ENCODE measurements at regions not wholly inside any gene's neighbourhood (a gene's known extent, or its start where the extent isn't known, plus 50 kb on each side); places are given as distances from the start of the nearest gene placed in this dataset.
"Not testable (repeated sequence)": the region's sequence is repeated elsewhere in the genome, so short reads cannot be mapped to it uniquely, and the experiment has no call there.

GRCh38 chr4:178202422-178202821, 760.2 kb upstream of the AGA start:
- Histone ChIP-seq H3K9ac (ENCODE audit: low read depth in 1 of 3, low read length in 3 of 3) (no peak overlapping the region), H3K4me1 (ENCODE audit: control insufficient read depth in 3 of 3, insufficient read depth in 3 of 3, low read length in 3 of 3) (no peaks in the 10 kb centered on the region), H3K4me3 (ENCODE audit: low read length in 3 of 3) (no peak overlapping the region), H3K27ac (ENCODE audit: low read depth, low read length) (no peak overlapping the region), H3K36me3 (ENCODE audit: control insufficient read depth in 3 of 3, insufficient read depth in 3 of 3, low read length in 3 of 3) (no peaks in the 10 kb centered on the region), H3K9me3 (ENCODE audit: control insufficient read depth in 3 of 3, low read length in 3 of 3) (peaks cover 0 to 2% (median 0%) of the 10 kb centered on the region in 3 donors), H3K27me3 (ENCODE audit: control insufficient read depth in 3 of 3, insufficient read depth in 3 of 3, low read length in 3 of 3) (no peaks in the 10 kb centered on the region)

- H3K27me3 ChIP-seq (ENCODE audit: control insufficient read depth in 3 of 3, insufficient read depth in 3 of 3, low read length in 3 of 3) = no peaks in the 10 kb centered on the region
- no peak overlapping the region for H3K9ac ChIP-seq (ENCODE audit: low read depth in 1 of 3, low read length in 3 of 3)
- no peak overlapping the region for H3K4me3 ChIP-seq (ENCODE audit: low read length in 3 of 3)
- no peaks in the 10 kb centered on the region for H3K4me1 ChIP-seq (ENCODE audit: control insufficient read depth in 3 of 3, insufficient read depth in 3 of 3, low read length in 3 of 3)
- H3K36me3 ChIP-seq (ENCODE audit: control insufficient read depth in 3 of 3, insufficient read depth in 3 of 3, low read length in 3 of 3) = no peaks in the 10 kb centered on the region
- H3K27ac ChIP-seq (ENCODE audit: low read depth, low read length) = no peak overlapping the region
- H3K9me3 ChIP-seq (ENCODE audit: control insufficient read depth in 3 of 3, low read length in 3 of 3) = peaks cover 0 to 2% (median 0%) of the 10 kb centered on the region in 3 donors
Observed at GRCh38 chr4:178205826-178206225, 763.6 kb upstream of the AGA start.

GRCh38 chr4:178215309-178215708, 773.1 kb upstream of the AGA start:
- no peaks in the 10 kb centered on the region for H3K27me3 ChIP-seq (ENCODE audit: control insufficient read depth in 3 of 3, insufficient read depth in 3 of 3, low read length in 3 of 3)
- H3K9ac ChIP-seq (ENCODE audit: low read depth in 1 of 3, low read length in 3 of 3) = no peak overlapping the region
- no peaks in the 10 kb centered on the region for H3K9me3 ChIP-seq (ENCODE audit: control insufficient read depth in 3 of 3, low read length in 3 of 3)
- H3K27ac ChIP-seq (ENCODE audit: low read depth, low read length) = no peak overlapping the region
- H3K36me3 ChIP-seq (ENCODE audit: control insufficient read depth in 3 of 3, insufficient read depth in 3 of 3, low read length in 3 of 3) = no peaks in the 10 kb centered on the region
- no peak overlapping the region for H3K4me3 ChIP-seq (ENCODE audit: low read length in 3 of 3)
- no peaks in the 10 kb centered on the region for H3K4me1 ChIP-seq (ENCODE audit: control insufficient read depth in 3 of 3, insufficient read depth in 3 of 3, low read length in 3 of 3)

- Histone ChIP-seq H3K36me3 (ENCODE audit: control insufficient read depth in 3 of 3, insufficient read depth in 3 of 3, low read length in 3 of 3) (no peaks in the 10 kb centered on the region), H3K4me3 (ENCODE audit: low read length in 3 of 3) (no peak overlapping the region), H3K9me3 (ENCODE audit: control insufficient read depth in 3 of 3, low read length in 3 of 3) (no peaks in the 10 kb centered on the region), H3K4me1 (ENCODE audit: control insufficient read depth in 3 of 3, insufficient read depth in 3 of 3, low read length in 3 of 3) (no peaks in the 10 kb centered on the region), H3K27ac (ENCODE audit: low read depth, low read length) (no peak overlapping the region), H3K9ac (ENCODE audit: low read depth in 1 of 3, low read length in 3 of 3) (no peak overlapping the region), H3K27me3 (ENCODE audit: control insufficient read depth in 3 of 3, insufficient read depth in 3 of 3, low read length in 3 of 3) (no peaks in the 10 kb centered on the region)
Observed at GRCh38 chr4:178215763-178216162, 773.5 kb upstream of the AGA start.

- not testable (repeated sequence) for H3K4me1 ChIP-seq (ENCODE audit: control insufficient read depth in 3 of 3, insufficient read depth in 3 of 3, low read length in 3 of 3); H3K4me3 ChIP-seq (ENCODE audit: low read length in 3 of 3); H3K27me3 ChIP-seq (ENCODE audit: control insufficient read depth in 3 of 3, insufficient read depth in 3 of 3, low read length in 3 of 3); H3K27ac ChIP-seq (ENCODE audit: low read depth, low read length); H3K9ac ChIP-seq (ENCODE audit: low read depth in 1 of 3, low read length in 3 of 3); H3K36me3 ChIP-seq (ENCODE audit: control insufficient read depth in 3 of 3, insufficient read depth in 3 of 3, low read length in 3 of 3); H3K9me3 ChIP-seq (ENCODE audit: control insufficient read depth in 3 of 3, low read length in 3 of 3)
Observed at GRCh38 chr4:178226421-178226820, 784.2 kb upstream of the AGA start.

GRCh38 chr4:178233906-178234305, 791.7 kb upstream of the AGA start:
- Histone ChIP-seq H3K36me3 (ENCODE audit: control insufficient read depth in 3 of 3, insufficient read depth in 3 of 3, low read length in 3 of 3) (no peaks in the 10 kb centered on the region), H3K27me3 (ENCODE audit: control insufficient read depth in 3 of 3, insufficient read depth in 3 of 3, low read length in 3 of 3) (no peaks in the 10 kb centered on the region), H3K9ac (ENCODE audit: low read depth in 1 of 3, low read length in 3 of 3) (no peak overlapping the region), H3K9me3 (ENCODE audit: control insufficient read depth in 3 of 3, low read length in 3 of 3) (no peaks in the 10 kb centered on the region), H3K4me1 (ENCODE audit: control insufficient read depth in 3 of 3, insufficient read depth in 3 of 3, low read length in 3 of 3) (no peaks in the 10 kb centered on the region), H3K4me3 (ENCODE audit: low read length in 3 of 3) (no peak overlapping the region), H3K27ac (ENCODE audit: low read depth, low read length) (no peak overlapping the region)

GRCh38 chr4:178240891-178241290, 798.7 kb upstream of the AGA start:
- Histone ChIP-seq H3K27me3 (ENCODE audit: control insufficient read depth in 3 of 3, insufficient read depth in 3 of 3, low read length in 3 of 3) (no peaks in the 10 kb centered on the region), H3K36me3 (ENCODE audit: control insufficient read depth in 3 of 3, insufficient read depth in 3 of 3, low read length in 3 of 3) (no peaks in the 10 kb centered on the region), H3K4me1 (ENCODE audit: control insufficient read depth in 3 of 3, insufficient read depth in 3 of 3, low read length in 3 of 3) (no peaks in the 10 kb centered on the region), H3K27ac (ENCODE audit: low read depth, low read length) (no peak overlapping the region), H3K4me3 (ENCODE audit: low read length in 3 of 3) (no peak overlapping the region), H3K9me3 (ENCODE audit: control insufficient read depth in 3 of 3, low read length in 3 of 3) (peaks cover 0 to 4% (median 4%) of the 10 kb centered on the region in 3 donors), H3K9ac (ENCODE audit: low read depth in 1 of 3, low read length in 3 of 3) (no peak overlapping the region)

- no peak overlapping the region for H3K27ac ChIP-seq (ENCODE audit: low read depth, low read length)
- H3K27me3 ChIP-seq (ENCODE audit: control insufficient read depth in 3 of 3, insufficient read depth in 3 of 3, low read length in 3 of 3) = no peaks in the 10 kb centered on the region
- H3K4me3 ChIP-seq (ENCODE audit: low read length in 3 of 3) = no peak overlapping the region
- H3K9me3 ChIP-seq (ENCODE audit: control insufficient read depth in 3 of 3, low read length in 3 of 3) = peaks cover 0 to 4% (median 4%) of the 10 kb centered on the region in 3 donors
- H3K9ac ChIP-seq (ENCODE audit: low read depth in 1 of 3, low read length in 3 of 3) = no peak overlapping the region
- no peaks in the 10 kb centered on the region for H3K36me3 ChIP-seq (ENCODE audit: control insufficient read depth in 3 of 3, insufficient read depth in 3 of 3, low read length in 3 of 3)
- no peaks in the 10 kb centered on the region for H3K4me1 ChIP-seq (ENCODE audit: control insufficient read depth in 3 of 3, insufficient read depth in 3 of 3, low read length in 3 of 3)
Observed at GRCh38 chr4:178241601-178242118, 799.4 kb upstream of the AGA start.

- H3K9ac ChIP-seq (ENCODE audit: low read depth in 1 of 3, low read length in 3 of 3) = no peak overlapping the region
- H3K4me1 ChIP-seq (ENCODE audit: control insufficient read depth in 3 of 3, insufficient read depth in 3 of 3, low read length in 3 of 3) = no peaks in the 10 kb centered on the region
- no peaks in the 10 kb centered on the region for H3K36me3 ChIP-seq (ENCODE audit: control insufficient read depth in 3 of 3, insufficient read depth in 3 of 3, low read length in 3 of 3)
- H3K9me3 ChIP-seq (ENCODE audit: control insufficient read depth in 3 of 3, low read length in 3 of 3) = peaks cover 0 to 4% (median 4%) of the 10 kb centered on the region in 3 donors
- no peak overlapping the region for H3K27ac ChIP-seq (ENCODE audit: low read depth, low read length)
- H3K4me3 ChIP-seq (ENCODE audit: low read length in 3 of 3) = no peak overlapping the region
- H3K27me3 ChIP-seq (ENCODE audit: control insufficient read depth in 3 of 3, insufficient read depth in 3 of 3, low read length in 3 of 3) = no peaks in the 10 kb centered on the region
Observed at GRCh38 chr4:178242655-178243054, 800.4 kb upstream of the AGA start.

- Histone ChIP-seq H3K4me3 (ENCODE audit: low read length in 3 of 3) (no peak overlapping the region), H3K9me3 (ENCODE audit: control insufficient read depth in 3 of 3, low read length in 3 of 3) (peaks cover 0 to 4% (median 4%) of the 10 kb centered on the region in 3 donors), H3K27me3 (ENCODE audit: control insufficient read depth in 3 of 3, insufficient read depth in 3 of 3, low read length in 3 of 3) (no peaks in the 10 kb centered on the region), H3K4me1 (ENCODE audit: control insufficient read depth in 3 of 3, insufficient read depth in 3 of 3, low read length in 3 of 3) (no peaks in the 10 kb centered on the region), H3K27ac (ENCODE audit: low read depth, low read length) (no peak overlapping the region), H3K9ac (ENCODE audit: low read depth in 1 of 3, low read length in 3 of 3) (no peak overlapping the region), H3K36me3 (ENCODE audit: control insufficient read depth in 3 of 3, insufficient read depth in 3 of 3, low read length in 3 of 3) (no peaks in the 10 kb centered on the region)
Observed at GRCh38 chr4:178244785-178245184, 802.5 kb upstream of the AGA start.

GRCh38 chr4:178255172-178255571, 812.9 kb upstream of the AGA start:
- H3K4me1 ChIP-seq (ENCODE audit: control insufficient read depth in 3 of 3, insufficient read depth in 3 of 3, low read length in 3 of 3) = no peaks in the 10 kb centered on the region
- H3K9me3 ChIP-seq (ENCODE audit: control insufficient read depth in 3 of 3, low read length in 3 of 3) = no peaks in the 10 kb centered on the region
- no peaks in the 10 kb centered on the region for H3K36me3 ChIP-seq (ENCODE audit: control insufficient read depth in 3 of 3, insufficient read depth in 3 of 3, low read length in 3 of 3)
- H3K4me3 ChIP-seq (ENCODE audit: low read length in 3 of 3) = no peak overlapping the region
- no peak overlapping the region for H3K27ac ChIP-seq (ENCODE audit: low read depth, low read length)
- H3K9ac ChIP-seq (ENCODE audit: low read depth in 1 of 3, low read length in 3 of 3) = no peak overlapping the region
- no peaks in the 10 kb centered on the region for H3K27me3 ChIP-seq (ENCODE audit: control insufficient read depth in 3 of 3, insufficient read depth in 3 of 3, low read length in 3 of 3)

Measured in skeletal muscle tissue (tissue), 3 donors.